OCI-LY3 (cell line): ENCODE measurements at regions not wholly inside any gene's neighbourhood (a gene's known extent, or its start where the extent isn't known, plus 50 kb on each side); places are given as distances from the start of the nearest gene placed in this dataset.

Experiments used
- H2AFZ ChIP-seq: fragments of 200-600, 300-600 bp; shearing (Covaris generic); 2 replicates; pipeline ENCODE4 v1.6.0; 2014; ENCODE audit warnings: antibody characterized with exemption, low read depth, low read length
- H3K27ac ChIP-seq: fragments of 200-600, 300-600 bp; sonication (generic); 2 replicates; pipeline ENCODE4 v1.5.1; 2014; ENCODE audit warnings: mild to moderate bottlenecking, low read length, moderate library complexity, mixed read lengths
- H3K27me3 ChIP-seq: fragments of 200-600, 300-600 bp; sonication (generic); 2 replicates; pipeline ENCODE4 v1.6.1; 2014; ENCODE audit warnings: low read depth, low read length, mixed read lengths
- H3K36me3 ChIP-seq: fragments of 200-600, 300-600 bp; sonication (generic); replicated peaks from 2 replicates; pipeline ENCODE3; 2014; ENCODE audit warnings: low read depth, low read length, mixed read lengths
- H3K4me1 ChIP-seq: fragments of 300-600, 200-600 bp; sonication (generic); 2 replicates; pipeline ENCODE4 v1.6.1; 2014; ENCODE audit warnings: low read length, mixed read lengths
- H3K4me2 ChIP-seq: fragments of 200-600, 300-600 bp; sonication (generic); 2 replicates; pipeline ENCODE4 v1.6.1; 2014; ENCODE audit warnings: low read length, mixed read lengths
- H3K4me3 ChIP-seq: fragments of 300-600, 200-600 bp; sonication (generic); 2 replicates; pipeline ENCODE4 v1.5.1; 2014; ENCODE audit warnings: antibody characterized with exemption, mild to moderate bottlenecking, low read length, moderate library complexity
- H3K79me2 ChIP-seq: fragments of 300-600, 200-600 bp; shearing (Covaris generic); 2 replicates; pipeline ENCODE4 v1.6.1; 2014; ENCODE audit warnings: mild to moderate bottlenecking, low read length, mixed read lengths
- H3K9ac ChIP-seq: fragments of 300-600, 200-600 bp; shearing (Covaris generic); 2 replicates; pipeline ENCODE4 v1.6.0; 2014; ENCODE audit warnings: mild to moderate bottlenecking, low read length, moderate library complexity
- H3K9me3 ChIP-seq: fragments of 200-600, 300-600 bp; shearing (Covaris generic); 2 replicates; pipeline ENCODE4 v1.6.1; 2014; ENCODE audit warnings: low read length, mixed read lengths; ENCODE audit not compliant: insufficient read depth
- H4K20me1 ChIP-seq: fragments of 200-600, 300-600 bp; sonication (generic); 2 replicates; pipeline ENCODE4 v1.6.1; 2016; ENCODE audit warnings: low read length, mixed read lengths; ENCODE audit not compliant: insufficient read depth
- EZH2phosphoT487 ChIP-seq: fragments of 200-600 bp; shearing (Covaris generic); IDR thresholded peaks from 2 replicates; pipeline ENCODE4 v1.6.1; 2018; ENCODE audit warnings: antibody characterized with exemption, mixed run types, low read depth
- TF ChIP-seq, protein P1 (sequence below): fragments of 200-600, 300-600 bp; sonication (generic); IDR thresholded peaks from 2 replicates; pipeline ENCODE4 v1.5.1; 2014; ENCODE audit warnings: antibody characterized with exemption, low read length, low read depth

- Histone ChIP-seq H3K4me3 (no peak overlapping the region), H2AFZ (no peak overlapping the region), H3K27me3 (peaks cover 22% of the 10 kb centered on the region), H3K9me3 (no peaks in the 10 kb centered on the region), H3K9ac (no peak overlapping the region), H3K79me2 (no peaks in the 10 kb centered on the region), H3K4me1 (no peaks in the 10 kb centered on the region), H4K20me1 (no peaks in the 10 kb centered on the region), H3K4me2 (no peak overlapping the region), H3K36me3 (no peaks in the 10 kb centered on the region), H3K27ac (no peak overlapping the region)
- no peak for TF ChIP-seq EZH2phosphoT487
- TF ChIP-seq, protein P1, sequence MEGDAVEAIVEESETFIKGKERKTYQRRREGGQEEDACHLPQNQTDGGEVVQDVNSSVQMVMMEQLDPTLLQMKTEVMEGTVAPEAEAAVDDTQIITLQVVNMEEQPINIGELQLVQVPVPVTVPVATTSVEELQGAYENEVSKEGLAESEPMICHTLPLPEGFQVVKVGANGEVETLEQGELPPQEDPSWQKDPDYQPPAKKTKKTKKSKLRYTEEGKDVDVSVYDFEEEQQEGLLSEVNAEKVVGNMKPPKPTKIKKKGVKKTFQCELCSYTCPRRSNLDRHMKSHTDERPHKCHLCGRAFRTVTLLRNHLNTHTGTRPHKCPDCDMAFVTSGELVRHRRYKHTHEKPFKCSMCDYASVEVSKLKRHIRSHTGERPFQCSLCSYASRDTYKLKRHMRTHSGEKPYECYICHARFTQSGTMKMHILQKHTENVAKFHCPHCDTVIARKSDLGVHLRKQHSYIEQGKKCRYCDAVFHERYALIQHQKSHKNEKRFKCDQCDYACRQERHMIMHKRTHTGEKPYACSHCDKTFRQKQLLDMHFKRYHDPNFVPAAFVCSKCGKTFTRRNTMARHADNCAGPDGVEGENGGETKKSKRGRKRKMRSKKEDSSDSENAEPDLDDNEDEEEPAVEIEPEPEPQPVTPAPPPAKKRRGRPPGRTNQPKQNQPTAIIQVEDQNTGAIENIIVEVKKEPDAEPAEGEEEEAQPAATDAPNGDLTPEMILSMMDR, result no peak
These were observed 66.7 kb upstream of the FOXF1 start for GRCh38 chr16:86443508-86444147.

- H3K9ac ChIP-seq, result no peak overlapping the region
- no peak overlapping the region for H3K4me3 ChIP-seq
- H3K9me3 ChIP-seq, result no peaks in the 10 kb centered on the region
- no peak overlapping the region for H3K27ac ChIP-seq
- TF ChIP-seq, protein P1, result no peak
- no peak for TF ChIP-seq EZH2phosphoT487
- H3K27me3 ChIP-seq, result peaks cover 23% of the 10 kb centered on the region
- no peaks in the 10 kb centered on the region for H3K36me3 ChIP-seq
- no peaks in the 10 kb centered on the region for H4K20me1 ChIP-seq
- no peak overlapping the region for H2AFZ ChIP-seq
- no peaks in the 10 kb centered on the region for H3K4me1 ChIP-seq
- no peak overlapping the region for H3K4me2 ChIP-seq
- no peaks in the 10 kb centered on the region for H3K79me2 ChIP-seq
These were observed 66.1 kb upstream of the FOXF1 start for GRCh38 chr16:86444261-86444660.

DNA sequence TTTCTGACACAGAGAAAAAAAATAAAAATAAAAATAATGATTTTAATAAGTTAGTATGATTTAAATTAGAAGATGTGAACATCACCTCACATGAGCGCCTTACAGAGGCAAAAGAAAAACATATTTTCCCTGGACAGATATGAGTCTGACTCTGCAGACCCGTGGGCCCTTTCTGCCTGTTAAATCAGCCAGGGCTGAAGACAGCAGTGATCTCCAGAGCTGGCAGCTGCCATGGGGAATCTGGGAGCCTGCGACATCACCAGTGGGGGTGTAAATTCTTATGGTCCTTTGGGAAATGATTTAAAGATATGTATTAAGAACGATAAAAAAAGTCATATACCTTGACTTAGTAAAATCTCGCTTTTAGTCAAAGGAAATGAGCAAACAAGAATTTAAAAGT is 65.7 kb upstream of the FOXF1 start:
- H3K9me3 ChIP-seq, result no peaks in the 10 kb centered on the region
- no peak overlapping the region for H3K9ac ChIP-seq
- H4K20me1 ChIP-seq, result no peaks in the 10 kb centered on the region
- TF ChIP-seq, protein P1, result no peak
- TF ChIP-seq EZH2phosphoT487, result no peak
- no peaks in the 10 kb centered on the region for H3K79me2 ChIP-seq
- no peak overlapping the region for H3K27ac ChIP-seq
- no peak overlapping the region for H3K4me3 ChIP-seq
- peaks cover 27% of the 10 kb centered on the region for H3K27me3 ChIP-seq
- no peak overlapping the region for H3K4me2 ChIP-seq
- H3K4me1 ChIP-seq, result no peaks in the 10 kb centered on the region
- H3K36me3 ChIP-seq, result no peaks in the 10 kb centered on the region
- H2AFZ ChIP-seq, result no peak overlapping the region

- Histone ChIP-seq H3K4me1 (no peaks in the 10 kb centered on the region), H3K4me2 (no peak overlapping the region), H3K27me3 (peaks cover 23% of the 10 kb centered on the region), H3K9me3 (no peaks in the 10 kb centered on the region), H4K20me1 (no peaks in the 10 kb centered on the region), H3K4me3 (no peak overlapping the region), H3K9ac (no peak overlapping the region), H3K27ac (no peak overlapping the region), H3K36me3 (no peaks in the 10 kb centered on the region), H3K79me2 (no peaks in the 10 kb centered on the region), H2AFZ (no peak overlapping the region)
- no peak for TF ChIP-seq EZH2phosphoT487
- TF ChIP-seq, protein P1, result no peak
These were observed 64.0 kb upstream of the FOXF1 start for GRCh38 chr16:86446279-86446678.
